Calu3 (cell line): ENCODE measurements at regions not wholly inside any gene's neighbourhood (a gene's known extent, or its start where the extent isn't known, plus 50 kb on each side); places are given as distances from the start of the nearest gene placed in this dataset.

Experiments
- BruUV-seq: library from RNA; stranded (reverse); fragments of 400-500 nt; replicated peaks from 2 replicates; lab custom pipeline; 2021; lab: Mats Ljungman, UMichigan
- CTCF ChIA-PET: fragments of 300-600 bp; sonication (Branson Sonifier 250); formaldehyde crosslinking; loops from one replicate; lab custom pipeline; 2022; ENCODE audit warnings: antibody characterized with exemption; lab: Charles Lee
- DNase-seq: peaks from one replicate; pipeline ENCODE4 v3.0.0; 2022
- H3K27ac Mint-ChIP-seq: one replicate; pipeline ENCODE4 v1.8.0; 2022; ENCODE audit warnings: mixed read lengths; ENCODE audit not compliant: unreplicated experiment
- H3K27me3 Mint-ChIP-seq: one replicate; pipeline ENCODE4 v1.8.0; 2022; ENCODE audit warnings: mixed read lengths; ENCODE audit not compliant: unreplicated experiment
- H3K36me3 Mint-ChIP-seq: one replicate; pipeline ENCODE4 v1.8.0; 2022; ENCODE audit warnings: mild to moderate bottlenecking, moderate library complexity, mixed read lengths; ENCODE audit not compliant: insufficient read depth, unreplicated experiment
- H3K4me1 Mint-ChIP-seq: one replicate; pipeline ENCODE4 v1.8.0; 2022; ENCODE audit warnings: mild to moderate bottlenecking, low read depth, mixed read lengths; ENCODE audit not compliant: unreplicated experiment
- H3K4me3 Mint-ChIP-seq: one replicate; pipeline ENCODE4 v1.8.0; 2022; ENCODE audit warnings: mild to moderate bottlenecking, low read depth, moderate library complexity, mixed read lengths; ENCODE audit not compliant: unreplicated experiment
- H3K9me3 Mint-ChIP-seq: one replicate; pipeline ENCODE4 v1.8.0; 2022; ENCODE audit warnings: low read depth, mixed read lengths; ENCODE audit not compliant: unreplicated experiment
- CTCF ChIP-seq: fragments of 200-600 bp; IDR thresholded peaks from one replicate; pipeline ENCODE4 v1.8.0; 2022; ENCODE audit warnings: antibody characterized with exemption; ENCODE audit not compliant: unreplicated experiment
- intact Hi-C: fragments of 100-400 bp; cut with micrococcal nuclease; formaldehyde crosslinking; loops from one replicate; pipeline ENCODE4 v1.10.0; 2022; ENCODE audit not compliant: unreplicated experiment

DNA sequence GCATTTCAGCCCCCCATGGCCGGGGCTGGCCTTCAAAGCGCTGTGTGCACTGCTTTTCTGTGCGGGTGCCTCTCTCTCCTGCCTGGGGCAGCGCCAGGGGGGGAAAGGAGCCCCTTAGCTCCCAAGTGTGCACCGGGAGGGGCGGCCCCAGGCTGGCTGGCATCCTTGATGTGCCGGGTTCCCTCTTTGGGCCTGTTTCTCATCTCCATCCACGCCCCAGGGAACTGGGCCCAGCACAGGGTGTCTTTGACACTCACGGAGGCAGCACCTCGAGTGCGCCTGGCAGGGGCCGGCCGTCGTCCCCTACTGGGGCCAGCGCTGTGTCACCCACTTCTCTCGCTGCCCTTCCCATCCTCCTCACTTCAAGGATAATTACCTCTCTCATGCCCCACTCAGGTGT is 324.3 kb downstream of the TEX29 start:
- Mint-ChIP-seq H3K27ac (no peak overlapping the region), H3K36me3 (no peaks in the 10 kb centered on the region), H3K27me3 (no peaks in the 10 kb centered on the region), H3K4me1 (no peaks in the 10 kb centered on the region), H3K9me3 (no peaks in the 10 kb centered on the region), H3K4me3 (no peak overlapping the region)
- no peak for TF ChIP-seq CTCF
- CTCF ChIA-PET, result no interaction called here
- DNase-seq, result no peak
- intact Hi-C loops, result no loop called here
- BruUV-seq, result no TSS peak

GRCh38 chr13:111645198-111645597 is 324.8 kb downstream of the TEX29 start:
- Mint-ChIP-seq H3K4me1 (no peaks in the 10 kb centered on the region), H3K27me3 (no peaks in the 10 kb centered on the region), H3K36me3 (no peaks in the 10 kb centered on the region), H3K27ac (no peak overlapping the region), H3K9me3 (no peaks in the 10 kb centered on the region), H3K4me3 (no peak overlapping the region)
- intact Hi-C loops, result no loop called here
- no peak for TF ChIP-seq CTCF
- CTCF ChIA-PET, result no interaction called here
- no peak for DNase-seq
- BruUV-seq, result no TSS peak

GRCh38 chr13:111645598-111646455 is 325.4 kb downstream of the TEX29 start:
- TF ChIP-seq CTCF, result no peak
- no peak for DNase-seq
- H3K27me3 Mint-ChIP-seq, result no peaks in the 10 kb centered on the region
- BruUV-seq, result no TSS peak
- intact Hi-C loops, result no loop called here
- no peak overlapping the region for H3K27ac Mint-ChIP-seq
- CTCF ChIA-PET, result no interaction called here
- H3K9me3 Mint-ChIP-seq, result no peaks in the 10 kb centered on the region
- no peaks in the 10 kb centered on the region for H3K4me1 Mint-ChIP-seq
- no peaks in the 10 kb centered on the region for H3K36me3 Mint-ChIP-seq
- no peak overlapping the region for H3K4me3 Mint-ChIP-seq

DNA sequence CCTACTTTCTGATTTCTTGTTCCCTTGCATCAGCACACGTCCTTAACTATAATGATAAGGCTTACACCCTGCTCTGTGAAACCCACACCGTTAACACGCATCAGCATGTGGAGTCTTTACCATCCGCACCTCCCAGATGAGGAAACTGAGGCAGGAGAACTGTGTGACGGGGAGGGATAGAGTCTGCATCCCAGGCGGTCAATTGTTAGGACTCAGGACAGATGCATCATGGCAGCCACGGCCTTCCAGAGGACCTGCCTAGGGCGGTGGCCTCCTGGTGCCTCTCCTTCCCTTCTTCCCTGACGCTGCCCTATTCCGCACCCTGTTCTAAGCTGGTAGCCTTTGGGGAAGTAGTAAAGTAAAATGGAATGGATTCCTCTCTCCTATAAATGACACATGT is 326.0 kb downstream of the TEX29 start:
- H3K27me3 Mint-ChIP-seq, result no peaks in the 10 kb centered on the region
- CTCF ChIA-PET, result no interaction called here
- TF ChIP-seq CTCF, result no peak
- intact Hi-C loops, result no loop called here
- H3K9me3 Mint-ChIP-seq, result no peaks in the 10 kb centered on the region
- BruUV-seq, result no TSS peak
- H3K27ac Mint-ChIP-seq, result no peak overlapping the region
- H3K4me3 Mint-ChIP-seq, result no peak overlapping the region
- DNase-seq, result no peak
- H3K36me3 Mint-ChIP-seq, result no peaks in the 10 kb centered on the region
- H3K4me1 Mint-ChIP-seq, result no peaks in the 10 kb centered on the region
